OCI-LY7 (cell line): ENCODE measurements at regions not wholly inside any gene's neighbourhood (a gene's known extent, or its start where the extent isn't known, plus 50 kb on each side); places are given as distances from the start of the nearest gene placed in this dataset.

Experiments used
- BruUV-seq: library from RNA; stranded (reverse); fragments of 400-500 nt; replicated peaks from 2 replicates; lab custom pipeline; 2021; lab: Mats Ljungman, UMichigan
- CTCF ChIA-PET: fragments of 300-600 bp; sonication (Branson Sonifier 250); formaldehyde crosslinking; loops from one replicate; lab custom pipeline; 2022; ENCODE audit warnings: antibody characterized with exemption; ENCODE audit not compliant: unreplicated experiment; lab: Charles Lee
- POLR2A ChIA-PET: fragments of 300-600 bp; sonication (Branson Sonifier 250); formaldehyde crosslinking; loops from one replicate; lab custom pipeline; 2022; ENCODE audit warnings: antibody characterized with exemption; lab: Charles Lee
- DNase-seq: peaks from one replicate; pipeline ENCODE4 v3.0.0-alpha.2; 2015; ENCODE audit warnings: low spot score
- H2AFZ ChIP-seq: fragments of 200-600 bp; sonication (generic), shearing (Covaris generic); 2 replicates; pipeline ENCODE4 v1.6.1; 2014; ENCODE audit warnings: mild to moderate bottlenecking, antibody characterized with exemption, low read length, moderate library complexity
- H3K27ac ChIP-seq: fragments of 200-600 bp; sonication (generic); 2 replicates; pipeline ENCODE4 v1.5.1; 2014; ENCODE audit warnings: mixed run types, low read depth, mild to moderate bottlenecking, moderate library complexity, low read length, inconsistent platforms; ENCODE audit not compliant: poor library complexity, severe bottlenecking
- H3K36me3 ChIP-seq: fragments of 200-600 bp; sonication (generic); 2 replicates; pipeline ENCODE4 v1.6.1; 2014; ENCODE audit warnings: mild to moderate bottlenecking, antibody characterized with exemption, low read length, moderate library complexity, mixed read lengths; ENCODE audit not compliant: insufficient read depth
- H3K4me1 ChIP-seq: fragments of 200-600 bp; sonication (generic); 2 replicates; pipeline ENCODE4 v1.5.1; 2014; ENCODE audit warnings: mild to moderate bottlenecking, low read length; ENCODE audit not compliant: insufficient read depth, poor library complexity, severe bottlenecking
- H3K4me2 ChIP-seq: fragments of 200-600 bp; sonication (generic); 2 replicates; pipeline ENCODE4 v1.6.1; 2014; ENCODE audit warnings: mild to moderate bottlenecking, low read length
- H3K4me3 ChIP-seq: fragments of 200-600 bp; sonication (generic); 2 replicates; pipeline ENCODE4 v1.5.1; 2014; ENCODE audit warnings: mild to moderate bottlenecking, low read depth, low read length; ENCODE audit not compliant: poor library complexity, severe bottlenecking
- H3K79me2 ChIP-seq: fragments of 200-600 bp; sonication (generic); 2 replicates; pipeline ENCODE4 v1.6.1; 2016; ENCODE audit warnings: low read depth, mild to moderate bottlenecking, low read length, moderate library complexity, mixed read lengths; ENCODE audit not compliant: insufficient read depth
- H3K9me2 ChIP-seq: fragments of 200-600 bp; sonication (generic); 2 replicates; pipeline ENCODE4 v1.6.1; 2016; ENCODE audit warnings: mild to moderate bottlenecking, low read length, mixed read lengths; ENCODE audit not compliant: insufficient read depth
- H3K9me3 ChIP-seq: fragments of 200-600 bp; sonication (generic); 2 replicates; pipeline ENCODE4 v1.6.1; 2014; ENCODE audit warnings: mild to moderate bottlenecking, mixed run types, low read length, mixed read lengths
- H4K20me1 ChIP-seq: fragments of 200-600 bp; sonication (generic); 2 replicates; pipeline ENCODE4 v1.6.1; 2014; ENCODE audit warnings: mild to moderate bottlenecking, antibody characterized with exemption, low read length, moderate library complexity, mixed read lengths; ENCODE audit not compliant: insufficient read depth
- CTCF ChIP-seq: fragments of 200-600 bp; sonication (generic); conservative IDR thresholded peaks from 2 replicates; pipeline ENCODE4 v1.5.1; 2014; ENCODE audit warnings: mild to moderate bottlenecking, antibody characterized with exemption, low read length, moderate library complexity, mixed read lengths
- EZH2phosphoT487 ChIP-seq: fragments of 200-600 bp; sonication (generic); IDR thresholded peaks from 2 replicates; pipeline ENCODE4 v1.6.1; 2018; ENCODE audit warnings: low read depth, borderline replicate concordance, mild to moderate bottlenecking, mixed run types, antibody characterized with exemption, low read length, moderate library complexity, mixed read lengths
- intact Hi-C: fragments of 100-400 bp; cut with micrococcal nuclease; formaldehyde crosslinking; loops from one replicate; pipeline ENCODE4 v1.10.0; 2022; ENCODE audit not compliant: unreplicated experiment

- Histone ChIP-seq H3K4me1 (no peaks in the 10 kb centered on the region), H3K27ac (no peak overlapping the region), H4K20me1 (no peaks in the 10 kb centered on the region), H3K4me2 (no peak overlapping the region), H3K9me3 (no peaks in the 10 kb centered on the region), H3K79me2 (no peaks in the 10 kb centered on the region), H2AFZ (no peak overlapping the region), H3K36me3 (no peaks in the 10 kb centered on the region), H3K4me3 (no peak overlapping the region), H3K9me2 (no peaks in the 10 kb centered on the region)
- ChIA-PET POLR2A (interaction anchor here (1.0 kb wide), 1 partner anchor 23 kb away, joined by 3 read pairs; no protein-coding TSS in a partner anchor), CTCF (no interaction called here)
- no peak for DNase-seq
- TF ChIP-seq EZH2phosphoT487, result no peak
- no peak for TF ChIP-seq CTCF
- no TSS peak for BruUV-seq
- intact Hi-C loops, result no loop called here
These were observed 218.3 kb downstream of the FBXO4 start for GRCh38 chr5:42143361-42143760.

GRCh38 chr5:42148813-42149212, 223.7 kb downstream of the FBXO4 start:
- H4K20me1 ChIP-seq, result no peaks in the 10 kb centered on the region
- 0 out of 2 replicates have a peak, but pooled peaks cover 5% of the 10 kb centered on the region for H3K9me3 ChIP-seq
- no peak overlapping the region for H3K4me2 ChIP-seq
- H3K9me2 ChIP-seq, result no peaks in the 10 kb centered on the region
- intact Hi-C loops, result no loop called here
- ChIA-PET POLR2A (no interaction called here), CTCF (no interaction called here)
- H3K4me3 ChIP-seq, result no peak overlapping the region
- no peak overlapping the region for H3K27ac ChIP-seq
- no peaks in the 10 kb centered on the region for H3K36me3 ChIP-seq
- TF ChIP-seq EZH2phosphoT487, result no peak
- no peak for TF ChIP-seq CTCF
- no peaks in the 10 kb centered on the region for H3K4me1 ChIP-seq
- H2AFZ ChIP-seq, result no peak overlapping the region
- no TSS peak for BruUV-seq
- DNase-seq, result no peak
- no peaks in the 10 kb centered on the region for H3K79me2 ChIP-seq

GRCh38 chr5:42157215-42157614, 232.1 kb downstream of the FBXO4 start:
- Histone ChIP-seq H3K4me3 (no peak overlapping the region), H4K20me1 (no peaks in the 10 kb centered on the region), H2AFZ (no peak overlapping the region), H3K79me2 (no peaks in the 10 kb centered on the region), H3K9me2 (no peaks in the 10 kb centered on the region), H3K9me3 (no peaks in the 10 kb centered on the region), H3K4me1 (no peaks in the 10 kb centered on the region), H3K4me2 (no peak overlapping the region), H3K36me3 (no peaks in the 10 kb centered on the region), H3K27ac (no peak overlapping the region)
- DNase-seq, result no peak
- CTCF ChIA-PET, result no interaction called here
- intact Hi-C loops, result no loop called here
- POLR2A ChIA-PET, result no interaction called here
- no TSS peak for BruUV-seq
- TF ChIP-seq EZH2phosphoT487, result no peak
- TF ChIP-seq CTCF, result no peak
